ENCODE measurements at regions not wholly inside any gene's neighbourhood (a gene's known extent, or its start where the extent isn't known, plus 50 kb on each side); places are given as distances from the start of the nearest gene placed in this dataset.
"Not testable (repeated sequence)": the region's sequence is repeated elsewhere in the genome, so short reads cannot be mapped to it uniquely, and the experiment has no call there.

- no peak overlapping the region for H3K4me3 Mint-ChIP-seq
- no peak for DNase-seq (ENCODE audit: low spot score in 2 of 2, unreplicated experiment in 2 of 2)
- H3K4me1 Mint-ChIP-seq = peaks cover 23% of the 10 kb centered on the region
- no peak overlapping the region for H3K27ac Mint-ChIP-seq
- no peaks in the 10 kb centered on the region for H3K9me3 Mint-ChIP-seq
- no peaks in the 10 kb centered on the region for H3K27me3 Mint-ChIP-seq (ENCODE audit: low read depth)
- TF ChIP-seq CTCF (IDR thresholded peaks at IDR 0.05; ENCODE audit: unreplicated experiment) = no peak
- no peaks in the 10 kb centered on the region for H3K36me3 Mint-ChIP-seq
These were observed 82.5 kb upstream of the SEM1 start for GRCh38 chr7:96792115-96792514.

- H3K4me3 Mint-ChIP-seq = no peak overlapping the region
- H3K9me3 Mint-ChIP-seq = peaks cover 9% of the 10 kb centered on the region
- peaks cover 5% of the 10 kb centered on the region for H3K4me1 Mint-ChIP-seq
- no peaks in the 10 kb centered on the region for H3K36me3 Mint-ChIP-seq
- H3K27me3 Mint-ChIP-seq (ENCODE audit: low read depth) = no peaks in the 10 kb centered on the region
- H3K27ac Mint-ChIP-seq = no peak overlapping the region
- no peak for TF ChIP-seq CTCF (IDR thresholded peaks at IDR 0.05; ENCODE audit: unreplicated experiment)
- no peak for DNase-seq (ENCODE audit: low spot score in 2 of 2, unreplicated experiment in 2 of 2)
These were observed 84.4 kb upstream of the SEM1 start for GRCh38 chr7:96794063-96794462.

- Mint-ChIP-seq H3K9me3 (peaks cover 9% of the 10 kb centered on the region), H3K4me3 (no peak overlapping the region), H3K4me1 (peaks cover 18% of the 10 kb centered on the region), H3K27me3 (ENCODE audit: low read depth) (no peaks in the 10 kb centered on the region), H3K27ac (no peak overlapping the region), H3K36me3 (no peaks in the 10 kb centered on the region)
- no peak for TF ChIP-seq CTCF (IDR thresholded peaks at IDR 0.05; ENCODE audit: unreplicated experiment)
- DNase-seq (ENCODE audit: low spot score in 2 of 2, unreplicated experiment in 2 of 2) = no peak
These were observed 90.5 kb upstream of the SEM1 start for GRCh38 chr7:96800122-96800521.

GRCh38 chr7:96800824-96801223 lies 91.2 kb upstream of the SEM1 start:
- Mint-ChIP-seq H3K27ac (no peak overlapping the region), H3K36me3 (no peaks in the 10 kb centered on the region), H3K4me3 (no peak overlapping the region), H3K4me1 (peaks cover 18% of the 10 kb centered on the region), H3K27me3 (ENCODE audit: low read depth) (no peaks in the 10 kb centered on the region), H3K9me3 (peaks cover 9% of the 10 kb centered on the region)
- no peak for TF ChIP-seq CTCF (IDR thresholded peaks at IDR 0.05; ENCODE audit: unreplicated experiment)
- DNase-seq (ENCODE audit: low spot score in 2 of 2, unreplicated experiment in 2 of 2) = no peak

- peaks cover 2% of the 10 kb centered on the region for H3K27me3 Mint-ChIP-seq (ENCODE audit: low read depth)
- no peak for DNase-seq (ENCODE audit: low spot score in 2 of 2, unreplicated experiment in 2 of 2)
- no peaks in the 10 kb centered on the region for H3K36me3 Mint-ChIP-seq
- H3K27ac Mint-ChIP-seq = no peak overlapping the region
- H3K4me1 Mint-ChIP-seq = peaks cover 3% of the 10 kb centered on the region
- peaks cover 1% of the 10 kb centered on the region for H3K9me3 Mint-ChIP-seq
- TF ChIP-seq CTCF (IDR thresholded peaks at IDR 0.05; ENCODE audit: unreplicated experiment) = no peak
- no peak overlapping the region for H3K4me3 Mint-ChIP-seq
These were observed 109.6 kb upstream of the SEM1 start for GRCh38 chr7:96819111-96819700.

GRCh38 chr7:96821131-96821530 lies 111.5 kb upstream of the SEM1 start:
- H3K27me3 Mint-ChIP-seq (ENCODE audit: low read depth); H3K4me1 Mint-ChIP-seq; H3K9me3 Mint-ChIP-seq; H3K27ac Mint-ChIP-seq; DNase-seq (ENCODE audit: low spot score in 2 of 2, unreplicated experiment in 2 of 2); H3K36me3 Mint-ChIP-seq; H3K4me3 Mint-ChIP-seq: not testable (repeated sequence)

All from mesothelial cell of epicardium (in vitro differentiated cells).